WTC11 (cell line): ENCODE measurements at regions not wholly inside any gene's neighbourhood (a gene's known extent, or its start where the extent isn't known, plus 50 kb on each side); places are given as distances from the start of the nearest gene placed in this dataset.

Experiments
- E2F4 ChIP-seq: sonication (generic); formaldehyde crosslinking; IDR thresholded peaks from 2 replicates; pipeline ENCODE4 v1.8.1; 2022; ENCODE audit warnings: low read depth, mild to moderate bottlenecking, moderate library complexity, missing genetic modification reagents, borderline replicate concordance
- PRDM15 ChIP-seq: sonication (generic); formaldehyde crosslinking; IDR thresholded peaks from 2 replicates; pipeline ENCODE4 v1.8.0; 2022; ENCODE audit warnings: missing genetic modification reagents

GRCh38 chr3:141825216-141826011 is 51.0 kb upstream of the ATP1B3 start (continued):
- no peak for TF ChIP-seq PRDM15 (CRISPR knock-in tag)
- TF ChIP-seq E2F4: no peak
- TF ChIP-seq, all 79 proteins: peak for 0
